H1 (cell line): ENCODE measurements at regions not wholly inside any gene's neighbourhood (a gene's known extent, or its start where the extent isn't known, plus 50 kb on each side); places are given as distances from the start of the nearest gene placed in this dataset.
"Not testable (repeated sequence)": the region's sequence is repeated elsewhere in the genome, so short reads cannot be mapped to it uniquely, and the experiment has no call there.

Experiments used
- CTCF ChIA-PET: fragments of 300-600 bp; sonication (Branson Sonifier 250); formaldehyde crosslinking; loops from one replicate; lab custom pipeline; 2021; ENCODE audit not compliant: partially characterized antibody; lab: Charles Lee
- POLR2A ChIA-PET: fragments of 300-600 bp; sonication (Branson Sonifier 250); formaldehyde crosslinking; loops from one replicate; lab custom pipeline; 2021; ENCODE audit warnings: inconsistent platforms; ENCODE audit not compliant: partially characterized antibody; lab: Charles Lee
- DNase-seq, 2 experiments: peaks; one replicate each; pipeline versions ENCODE4 v3.0.0 to v3.0.0-alpha.2; 2010 to 2022; ENCODE audit warnings: low spot score in 2 of 2, low read depth in 1 of 2, mixed read lengths in 1 of 2
- FAIRE-seq: peaks from 2 replicates; lab custom pipeline; 2011; peaks lifted over from hg19 to GRCh38; lab: Jason Lieb, UNC
- H2AFZ ChIP-seq: 2 replicates; pipeline ENCODE4 v1.8.1; 2012; ENCODE audit warnings: low read length, inconsistent platforms
- H2AK5ac ChIP-seq: 2 replicates; pipeline ENCODE4 v1.6.1; 2013; ENCODE audit warnings: low read depth, low read length
- H2BK120ac ChIP-seq: replicated peaks from 2 replicates; pipeline ENCODE3; 2013; ENCODE audit warnings: low read depth, low read length, inconsistent platforms
- H2BK12ac ChIP-seq: 2 replicates; pipeline ENCODE4 v1.6.1; 2013; ENCODE audit warnings: low read depth, low read length
- H2BK15ac ChIP-seq: 2 replicates; pipeline ENCODE4 v1.6.1; 2013; ENCODE audit warnings: low read length
- H2BK20ac ChIP-seq: 2 replicates; pipeline ENCODE4 v1.6.1; 2013; ENCODE audit warnings: low read length
- H2BK5ac ChIP-seq: 2 replicates; pipeline ENCODE4 v1.6.1; 2013; ENCODE audit warnings: low read depth, low read length
- H3K14ac ChIP-seq: 2 replicates; pipeline ENCODE4 v1.6.1; 2013; ENCODE audit warnings: inconsistent platforms; ENCODE audit not compliant: insufficient read length
- H3K18ac ChIP-seq: 2 replicates; pipeline ENCODE4 v1.6.1; 2013; ENCODE audit warnings: low read length; ENCODE audit errors: extremely low read depth
- H3K23ac ChIP-seq: 2 replicates; pipeline ENCODE4 v1.6.1; 2013; ENCODE audit warnings: inconsistent platforms; ENCODE audit not compliant: insufficient read length
- H3K23me2 ChIP-seq: 2 replicates; pipeline ENCODE4 v1.6.1; 2013; ENCODE audit warnings: low read depth, low read length
- H3K27ac ChIP-seq: 2 replicates; pipeline ENCODE4 v1.6.1; 2011; ENCODE audit warnings: low read depth, low read length, inconsistent platforms
- H3K27me3 ChIP-seq, 4 experiments: replicated peaks in 1 of 4; 1 replicate in 1 of 4; 2 replicates in 3 of 4; pipeline versions ENCODE4 v1.6.1 to v1.8.1; 2011 to 2013; ENCODE audit warnings: low read length in 3 of 4, mild to moderate bottlenecking in 3 of 4, inconsistent platforms in 2 of 4, mixed read lengths in 2 of 4, moderate library complexity in 1 of 4; ENCODE audit not compliant: control insufficient read depth in 3 of 4, insufficient read depth in 3 of 4; ENCODE audit errors: extremely low read depth in 1 of 4
- H3K36me3 ChIP-seq, 4 experiments: 2 replicates each; pipeline versions ENCODE4 v1.6.1 to v1.8.1; 2011 to 2013; ENCODE audit warnings: mild to moderate bottlenecking in 4 of 4, low read length in 3 of 4, moderate library complexity in 2 of 4, control low read depth in 1 of 4, inconsistent platforms in 1 of 4; ENCODE audit not compliant: insufficient read depth in 4 of 4, control insufficient read depth in 2 of 4
- H3K4ac ChIP-seq: replicated peaks from 2 replicates; pipeline ENCODE3; 2013; ENCODE audit warnings: low read length, low read depth, mixed read lengths, inconsistent platforms; ENCODE audit not compliant: insufficient read length
- H3K4me1 ChIP-seq, 4 experiments: replicated peaks in 1 of 4; 1 replicate in 1 of 4; 2 replicates in 3 of 4; pipeline versions ENCODE4 v1.6.1 to v1.8.1; 2011 to 2013; ENCODE audit warnings: low read length in 3 of 4, inconsistent platforms in 2 of 4, mixed read lengths in 1 of 4; ENCODE audit not compliant: insufficient read depth in 4 of 4, control insufficient read depth in 3 of 4
- H3K4me2 ChIP-seq, 2 experiments: 2 replicates each; pipeline versions ENCODE4 v1.6.1 to v1.8.1; 2011 to 2013; ENCODE audit warnings: low read depth in 2 of 2, low read length in 2 of 2, control low read depth in 1 of 2, inconsistent platforms in 1 of 2, mild to moderate bottlenecking in 1 of 2; ENCODE audit not compliant: insufficient read depth in 1 of 2
- H3K4me3 ChIP-seq, 4 experiments: fragments of 200-600, 300-600 bp in 1 of 4; sonication (generic), shearing (Covaris generic), sonication (Bioruptor Twin) in 1 of 4; 2 replicates each; pipeline versions ENCODE4 v1.5.1 to v1.8.1; 2011 to 2016; ENCODE audit warnings: low read length in 4 of 4, low read depth in 3 of 4, control low read depth in 2 of 4, inconsistent platforms in 2 of 4, mild to moderate bottlenecking in 2 of 4, mixed read lengths in 1 of 4, moderate library complexity in 1 of 4; ENCODE audit not compliant: insufficient read depth in 2 of 4; ENCODE audit errors: extremely low read depth in 1 of 4
- H3K56ac ChIP-seq: replicated peaks from 2 replicates; pipeline ENCODE3; 2013; ENCODE audit warnings: low read depth, mild to moderate bottlenecking, mixed read lengths, low read length, inconsistent platforms; ENCODE audit not compliant: insufficient read length
- H3K79me1 ChIP-seq: 2 replicates; pipeline ENCODE4 v1.6.1; 2013; ENCODE audit warnings: low read depth, low read length, control low read depth
- H3K79me2 ChIP-seq, 2 experiments: 2 replicates each; pipeline versions ENCODE4 v1.6.1 to v1.8.1; 2012 to 2013; ENCODE audit warnings: low read length in 2 of 2, mild to moderate bottlenecking in 2 of 2, inconsistent platforms in 1 of 2; ENCODE audit not compliant: insufficient read depth in 2 of 2, control insufficient read depth in 1 of 2
- H3K9ac ChIP-seq, 4 experiments: replicated peaks in 1 of 4; 1 replicate in 1 of 4; 2 replicates in 3 of 4; pipeline versions ENCODE4 v1.6.1 to v1.8.1; 2011 to 2013; ENCODE audit warnings: low read depth in 3 of 4, low read length in 3 of 4, control low read depth in 2 of 4, mild to moderate bottlenecking in 2 of 4, moderate library complexity in 2 of 4, inconsistent platforms in 1 of 4; ENCODE audit errors: extremely low read depth in 1 of 4
- H3K9me3 ChIP-seq, 2 experiments: 2 replicates each; pipeline versions ENCODE4 v1.6.1 to v1.8.1; 2012 to 2013; ENCODE audit warnings: mild to moderate bottlenecking in 2 of 2, moderate library complexity in 2 of 2, control low read depth in 1 of 2, inconsistent platforms in 1 of 2, low read depth in 1 of 2, low read length in 1 of 2, mixed read lengths in 1 of 2; ENCODE audit not compliant: insufficient read depth in 2 of 2
- H4K20me1 ChIP-seq, 2 experiments: replicated peaks in 1 of 2; 2 replicates each; pipeline versions ENCODE3 to v1.8.1; 2011 to 2013; ENCODE audit warnings: inconsistent platforms in 2 of 2, low read length in 2 of 2, mild to moderate bottlenecking in 1 of 2; ENCODE audit not compliant: insufficient read depth in 2 of 2, control insufficient read depth in 1 of 2
- H4K5ac ChIP-seq: 2 replicates; pipeline ENCODE4 v1.6.1; 2013; ENCODE audit warnings: low read length, low read depth, mixed read lengths, inconsistent platforms; ENCODE audit not compliant: insufficient read length
- H4K8ac ChIP-seq: 2 replicates; pipeline ENCODE4 v1.8.0; 2013; ENCODE audit warnings: mild to moderate bottlenecking, moderate library complexity, low read length, inconsistent platforms; ENCODE audit not compliant: insufficient read depth; ENCODE audit errors: extremely low read depth
- H4K91ac ChIP-seq: replicated peaks from 2 replicates; pipeline ENCODE3; 2013; ENCODE audit warnings: low read length, mixed read lengths, inconsistent platforms; ENCODE audit not compliant: insufficient read length
- WGBS, 2 experiments: shearing (Covaris generic) in 1 of 2; methylation state at CpG; one replicate each; pipeline versions ENCODE4 v1.1.6 to v1.1.7; 2013 to 2015; ENCODE audit warnings: low lambda C conversion rate in 2 of 2, mixed read lengths in 2 of 2, inconsistent platforms in 1 of 2, low coverage in 1 of 2, missing lambda C conversion rate in 1 of 2; ENCODE audit not compliant: insufficient replicate concordance in 2 of 2, insufficient coverage in 1 of 2, insufficient read length in 1 of 2; ENCODE audit errors: extremely low coverage in 1 of 2, missing lambda C conversion rate in 1 of 2; 5-methylcytosine and 5-hydroxymethylcytosine counted together

GRCh38 chr6:168186018-168186417 is 107.0 kb upstream of the FRMD1 start:
- H3K9ac ChIP-seq, H2BK15ac ChIP-seq, H4K91ac ChIP-seq, H2AK5ac ChIP-seq, H2AFZ ChIP-seq, H3K14ac ChIP-seq, H3K4ac ChIP-seq, H2BK120ac ChIP-seq, H3K18ac ChIP-seq, H4K8ac ChIP-seq, H3K23ac ChIP-seq, H3K4me3 ChIP-seq, POLR2A ChIA-PET, H3K27me3 ChIP-seq, H3K79me2 ChIP-seq, FAIRE-seq, H2BK12ac ChIP-seq, H3K27ac ChIP-seq, H3K56ac ChIP-seq, H3K23me2 ChIP-seq, CTCF ChIA-PET, H3K4me2 ChIP-seq, H3K36me3 ChIP-seq, H2BK5ac ChIP-seq, H4K20me1 ChIP-seq, H4K5ac ChIP-seq, H2BK20ac ChIP-seq, H3K79me1 ChIP-seq: not testable (repeated sequence)
- peaks cover 9 to 15% of the 10 kb centered on the region in 2 experiments; a peak in 2 of 4 replicates for H3K9me3 ChIP-seq
- H3K4me1 ChIP-seq, result peaks cover 1 to 11% (median 5%) of the 10 kb centered on the region in 4 experiments
- DNase-seq, result peak in 1 of 2 experiments; percentile 30
- 80% methylated on average over 1 of the region's 1 CpG; no CpG with 5 or more reads in 1 of the 2 experiments for WGBS, 2 experiments
